ENCODE measurements at regions not wholly inside any gene's neighbourhood (a gene's known extent, or its start where the extent isn't known, plus 50 kb on each side); places are given as distances from the start of the nearest gene placed in this dataset.

DNA sequence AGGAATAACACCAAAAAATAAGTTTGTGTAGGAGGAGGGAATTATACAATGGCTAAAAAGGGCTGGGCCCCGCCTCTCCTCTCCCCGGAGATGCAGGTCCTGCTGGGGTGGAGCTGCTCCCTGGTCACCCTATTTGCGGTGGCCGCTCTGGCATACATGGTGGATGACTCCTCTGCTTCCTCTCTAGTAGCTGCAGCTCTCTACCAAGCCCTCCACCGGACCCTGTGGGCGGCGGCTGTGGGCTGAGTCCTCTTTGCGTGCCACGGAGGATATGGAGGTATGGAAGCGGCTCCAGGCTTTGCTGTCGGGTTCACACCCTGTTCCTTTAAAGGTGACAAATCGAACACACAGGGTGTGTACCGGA lies 77.1 kb upstream of the SEC11C start:
- no peaks in the 10 kb centered on the region for H3K79me2 ChIP-seq (ENCODE audit: insufficient read depth)
- H3K4me2 ChIP-seq = no peak overlapping the region
- no peak for DNase-seq
- no peaks in the 10 kb centered on the region for H3F3A ChIP-seq (replicated peaks; ENCODE audit: insufficient read depth)
- H4K20me1 ChIP-seq (ENCODE audit: insufficient read depth) = no peaks in the 10 kb centered on the region
- TF ChIP-seq RCOR1 (IDR thresholded peaks at IDR 0.05; ENCODE audit: low read length) (no peak), JUND (IDR thresholded peaks at IDR 0.05) (no peak)
- TF ChIP-seq, protein P1, sequence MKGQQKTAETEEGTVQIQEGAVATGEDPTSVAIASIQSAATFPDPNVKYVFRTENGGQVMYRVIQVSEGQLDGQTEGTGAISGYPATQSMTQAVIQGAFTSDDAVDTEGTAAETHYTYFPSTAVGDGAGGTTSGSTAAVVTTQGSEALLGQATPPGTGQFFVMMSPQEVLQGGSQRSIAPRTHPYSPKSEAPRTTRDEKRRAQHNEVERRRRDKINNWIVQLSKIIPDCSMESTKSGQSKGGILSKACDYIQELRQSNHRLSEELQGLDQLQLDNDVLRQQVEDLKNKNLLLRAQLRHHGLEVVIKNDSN (IDR thresholded peaks at IDR 0.05; ENCODE audit: borderline replicate concordance, low read depth) = no peak
- no peak overlapping the region for H3K9ac ChIP-seq
- 92% methylated on average over 6 of the region's 13 CpGs for WGBS (ENCODE audit: low lambda C conversion rate)
- H3K9me3 ChIP-seq = no peaks in the 10 kb centered on the region
- no peaks in the 10 kb centered on the region for H3K9me2 ChIP-seq
- POLR2A ChIA-PET = no interaction called here
- H2AFZ ChIP-seq (ENCODE audit: low read depth) = no peak overlapping the region
- no peak overlapping the region for H3K27ac ChIP-seq (ENCODE audit: low read depth in 2 of 2, low read length in 1 of 2)
- no peak overlapping the region for H3K4me3 ChIP-seq (ENCODE audit: low read depth in 2 of 2, low read length in 1 of 2)
- H3K36me3 ChIP-seq (replicated peaks in 1 of 2; ENCODE audit: control insufficient read depth in 1 of 2, insufficient read depth in 2 of 2, low read length in 1 of 2) = no peaks in the 10 kb centered on the region
- CTCF ChIA-PET = interaction anchor here (1.4 to 6.2 kb wide), 4 partner anchors 8 to 297 kb away, joined by 3 to 45 read pairs (median 22); no protein-coding TSS in a partner anchor
- H3K4me1 ChIP-seq (ENCODE audit: control insufficient read depth in 1 of 2, insufficient read depth in 2 of 2, low read depth in 1 of 2, low read length in 1 of 2) = no peaks in the 10 kb centered on the region; a peak in 1 of 4 replicates
- H3K27me3 ChIP-seq (ENCODE audit: insufficient read depth) = no peaks in the 10 kb centered on the region

DNA sequence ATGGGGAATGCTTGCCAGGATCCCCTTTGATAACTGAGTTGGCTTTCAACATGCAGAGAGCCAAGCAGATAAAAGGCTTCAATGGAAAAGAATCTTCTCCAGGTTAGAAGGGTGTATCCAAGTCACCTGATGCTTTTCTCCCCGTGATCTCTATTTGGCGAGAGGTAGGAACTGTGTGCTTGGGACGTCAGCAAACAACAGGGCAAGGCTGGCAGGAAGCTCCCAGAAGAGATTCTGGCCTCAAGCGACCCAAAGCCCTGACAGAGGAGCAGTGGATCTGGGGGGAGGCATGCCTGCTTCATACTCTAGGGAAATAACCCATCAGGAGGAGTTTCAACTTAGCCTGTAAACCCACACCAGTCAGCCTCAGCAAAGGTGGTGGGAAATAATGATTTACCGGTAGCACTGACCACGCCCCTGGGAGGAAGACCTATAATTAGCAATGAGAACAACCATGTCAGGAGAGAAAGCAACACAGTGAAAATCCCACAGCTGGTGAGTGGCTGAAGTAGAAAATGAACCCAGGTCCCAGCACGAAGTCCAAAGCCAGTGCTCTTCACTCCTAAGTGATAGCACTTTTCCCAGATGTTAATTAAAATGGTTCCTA lies 76.3 kb upstream of the SEC11C start:
- Histone ChIP-seq H2AFZ (ENCODE audit: low read depth) (no peak overlapping the region), H3F3A (replicated peaks; ENCODE audit: insufficient read depth) (no peaks in the 10 kb centered on the region), H3K27ac (ENCODE audit: low read depth in 2 of 2, low read length in 1 of 2) (no peak overlapping the region), H3K4me2 (no peak overlapping the region), H3K4me1 (ENCODE audit: control insufficient read depth in 1 of 2, insufficient read depth in 2 of 2, low read depth in 1 of 2, low read length in 1 of 2) (no peaks in the 10 kb centered on the region; a peak in 1 of 4 replicates), H3K36me3 (replicated peaks in 1 of 2; ENCODE audit: control insufficient read depth in 1 of 2, insufficient read depth in 2 of 2, low read length in 1 of 2) (no peaks in the 10 kb centered on the region), H3K4me3 (ENCODE audit: low read depth in 2 of 2, low read length in 1 of 2) (no peak overlapping the region), H3K27me3 (ENCODE audit: insufficient read depth) (no peaks in the 10 kb centered on the region), H3K9me2 (no peaks in the 10 kb centered on the region), H3K79me2 (ENCODE audit: insufficient read depth) (no peaks in the 10 kb centered on the region), H4K20me1 (ENCODE audit: insufficient read depth) (no peaks in the 10 kb centered on the region), H3K9ac (no peak overlapping the region), H3K9me3 (no peaks in the 10 kb centered on the region)
- ChIA-PET POLR2A (no interaction called here), CTCF (interaction anchor here (0.9 to 4.8 kb wide), 5 partner anchors 281 to 299 kb away, joined by 3 to 34 read pairs (median 7); no protein-coding TSS in a partner anchor)
- no peak for DNase-seq
- WGBS (ENCODE audit: low lambda C conversion rate) = 78% methylated on average over 5 of the region's 7 CpGs
- TF ChIP-seq EZH2phosphoT487 (IDR thresholded peaks at IDR 0.05; ENCODE audit: borderline replicate concordance, low read depth) (no peak), SMC3 (IDR thresholded peaks at IDR 0.05; ENCODE audit: low read depth, low read length) (no peak)

DNA sequence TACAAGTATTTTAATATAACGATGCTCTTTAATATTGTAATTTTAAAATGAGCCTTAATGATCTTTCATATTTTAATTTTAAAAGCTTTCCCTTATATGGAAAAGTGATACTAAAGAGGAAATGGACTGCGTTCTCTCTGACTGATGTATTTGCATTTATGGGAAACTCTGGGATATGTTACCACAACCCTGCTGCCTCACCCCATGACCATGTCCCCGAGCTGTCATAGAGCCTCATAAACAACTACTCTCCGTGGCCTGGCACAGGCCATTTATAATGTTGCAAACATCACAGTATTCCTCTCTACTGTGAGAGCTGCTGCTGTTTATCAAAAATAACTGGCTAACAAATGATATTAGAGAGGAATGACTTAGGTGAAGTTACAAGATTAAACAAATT lies 75.8 kb upstream of the SEC11C start:
- ChIA-PET CTCF (interaction anchor here (0.9 to 4.8 kb wide), 6 partner anchors 15 to 299 kb away, joined by 3 to 34 read pairs (median 6); no protein-coding TSS in a partner anchor), POLR2A (no interaction called here)
- DNase-seq = no peak
- Histone ChIP-seq H3F3A (replicated peaks; ENCODE audit: insufficient read depth) (no peaks in the 10 kb centered on the region), H3K27me3 (ENCODE audit: insufficient read depth) (no peaks in the 10 kb centered on the region), H3K4me2 (no peak overlapping the region), H4K20me1 (ENCODE audit: insufficient read depth) (no peaks in the 10 kb centered on the region), H3K4me1 (ENCODE audit: control insufficient read depth in 1 of 2, insufficient read depth in 2 of 2, low read depth in 1 of 2, low read length in 1 of 2) (no peaks in the 10 kb centered on the region; a peak in 1 of 4 replicates), H3K36me3 (replicated peaks in 1 of 2; ENCODE audit: control insufficient read depth in 1 of 2, insufficient read depth in 2 of 2, low read length in 1 of 2) (no peaks in the 10 kb centered on the region), H3K79me2 (ENCODE audit: insufficient read depth) (no peaks in the 10 kb centered on the region), H3K9ac (no peak overlapping the region), H3K27ac (ENCODE audit: low read depth in 2 of 2, low read length in 1 of 2) (no peak overlapping the region), H3K9me2 (no peaks in the 10 kb centered on the region), H2AFZ (ENCODE audit: low read depth) (no peak overlapping the region), H3K4me3 (ENCODE audit: low read depth in 2 of 2, low read length in 1 of 2) (no peak overlapping the region), H3K9me3 (no peaks in the 10 kb centered on the region)
- 81% methylated on average over 4 of the region's 4 CpGs for WGBS (ENCODE audit: low lambda C conversion rate)
- TF ChIP-seq, protein P2, sequence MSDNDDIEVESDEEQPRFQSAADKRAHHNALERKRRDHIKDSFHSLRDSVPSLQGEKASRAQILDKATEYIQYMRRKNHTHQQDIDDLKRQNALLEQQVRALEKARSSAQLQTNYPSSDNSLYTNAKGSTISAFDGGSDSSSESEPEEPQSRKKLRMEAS (IDR thresholded peaks at IDR 0.05; ENCODE audit: low read depth) = no peak
- TF ChIP-seq JUND (IDR thresholded peaks at IDR 0.05) (no peak), EP300 (IDR thresholded peaks at IDR 0.05; ENCODE audit: borderline replicate concordance in 1 of 2, low read depth in 1 of 2, low read length in 1 of 2) (no peak), CHD2 (IDR thresholded peaks at IDR 0.05; ENCODE audit: low read length, partially characterized antibody) (no peak), FOXM1 (IDR thresholded peaks at IDR 0.05; ENCODE audit: low read depth) (no peak), MXI1 (IDR thresholded peaks at IDR 0.05; ENCODE audit: low read depth, low read length) (no peak)
- TF ChIP-seq, protein P3, sequence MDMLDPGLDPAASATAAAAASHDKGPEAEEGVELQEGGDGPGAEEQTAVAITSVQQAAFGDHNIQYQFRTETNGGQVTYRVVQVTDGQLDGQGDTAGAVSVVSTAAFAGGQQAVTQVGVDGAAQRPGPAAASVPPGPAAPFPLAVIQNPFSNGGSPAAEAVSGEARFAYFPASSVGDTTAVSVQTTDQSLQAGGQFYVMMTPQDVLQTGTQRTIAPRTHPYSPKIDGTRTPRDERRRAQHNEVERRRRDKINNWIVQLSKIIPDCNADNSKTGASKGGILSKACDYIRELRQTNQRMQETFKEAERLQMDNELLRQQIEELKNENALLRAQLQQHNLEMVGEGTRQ (IDR thresholded peaks at IDR 0.05; ENCODE audit: borderline replicate concordance, low read depth, low read length) = no peak

All from SK-N-SH (cell line).